GM19468 (cell line): ENCODE measurements at regions not wholly inside any gene's neighbourhood (a gene's known extent, or its start where the extent isn't known, plus 50 kb on each side); places are given as distances from the start of the nearest gene placed in this dataset.

Source experiments
- ATAC-seq: cut with Tn5 transposase; IDR thresholded peaks from one replicate; pipeline ENCODE4 v1.9.1; 2021; ENCODE audit warnings: mild to moderate bottlenecking, moderate library complexity, moderate number of reproducible peaks; ENCODE audit not compliant: unreplicated experiment; ENCODE audit errors: extremely low read depth

GRCh38 chr6:91029211-91029610 lies 442.3 kb upstream of the MAP3K7 start:
- ATAC-seq: no peak

DNA sequence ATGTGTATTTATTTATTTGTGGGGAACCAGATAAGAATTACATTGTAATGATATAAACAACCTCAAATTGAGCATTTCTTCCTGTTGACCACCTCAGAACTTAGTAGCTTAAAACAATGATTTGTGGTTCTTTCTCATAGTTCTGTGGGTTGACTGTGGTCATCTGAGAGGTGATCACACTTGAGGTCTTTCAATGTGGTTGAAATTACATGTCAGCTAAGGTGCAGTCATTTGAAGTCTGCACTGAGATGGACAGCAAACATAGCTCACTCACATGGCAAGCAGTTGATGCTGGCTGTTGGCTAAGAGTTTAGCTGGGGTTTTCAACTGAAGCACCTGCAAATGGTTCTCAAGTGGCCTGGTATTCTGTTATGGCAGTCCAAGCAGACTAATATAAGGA lies 436.7 kb upstream of the MAP3K7 start:
- ATAC-seq: no peak

- no peak for ATAC-seq
These were observed 433.9 kb upstream of the MAP3K7 start for GRCh38 chr6:91020744-91021143.

DNA sequence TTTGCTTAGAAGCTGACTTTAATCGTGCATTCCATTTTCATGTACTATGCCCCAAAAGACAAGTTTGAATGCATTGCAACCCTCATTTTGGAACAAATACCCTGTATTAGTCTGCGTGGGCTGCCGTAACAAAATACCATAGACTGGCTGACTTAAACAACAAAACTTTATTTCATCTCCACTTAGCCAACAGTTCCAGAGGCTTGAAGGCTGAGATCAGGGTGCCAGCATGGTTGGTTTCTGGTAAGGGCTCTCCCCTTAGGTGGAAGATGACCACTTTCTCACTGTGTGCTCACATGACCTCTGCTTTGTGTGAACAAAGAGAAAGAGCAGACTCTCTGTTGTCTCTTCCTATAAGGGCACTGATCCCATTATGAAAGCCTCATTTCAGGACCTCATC lies 431.7 kb upstream of the MAP3K7 start:
- ATAC-seq: no peak

DNA sequence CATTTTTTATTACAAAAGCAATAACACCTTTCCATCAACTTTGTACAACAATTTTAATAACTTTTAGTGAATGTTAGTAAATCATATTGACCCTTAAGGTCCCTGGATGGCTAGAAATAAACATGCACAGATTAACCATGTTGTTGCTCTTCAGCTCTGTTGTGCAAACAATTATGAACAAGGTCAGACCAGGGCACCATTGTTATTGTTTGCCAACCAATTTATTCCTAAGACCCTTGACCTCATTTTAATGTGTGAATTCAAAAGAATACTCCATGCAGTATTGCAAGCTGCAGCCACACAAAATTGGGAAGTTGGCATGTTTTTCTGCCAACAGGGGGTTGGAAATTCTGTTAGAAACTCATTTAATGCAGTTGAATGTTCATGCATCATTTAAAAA lies 426.6 kb upstream of the MAP3K7 start:
- ATAC-seq: no peak

DNA sequence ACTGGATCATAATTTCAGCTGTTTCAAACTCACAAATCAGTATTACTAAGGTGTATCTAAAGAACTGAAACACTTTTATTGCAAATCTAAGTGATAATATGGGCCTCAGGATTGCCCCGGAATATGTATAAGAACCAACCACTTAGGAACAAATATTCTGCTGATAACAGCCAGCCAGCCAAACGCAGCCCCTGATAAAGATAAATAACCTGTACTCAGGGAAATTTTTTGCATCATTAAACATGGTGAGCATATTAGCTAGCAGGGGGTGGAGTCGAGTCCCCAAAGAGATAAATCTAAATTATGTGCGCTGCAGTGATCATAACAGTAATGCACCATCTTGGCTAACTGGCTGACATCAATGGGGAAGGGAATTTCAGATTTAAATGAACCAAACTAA lies 410.2 kb upstream of the MAP3K7 start:
- ATAC-seq: no peak

DNA sequence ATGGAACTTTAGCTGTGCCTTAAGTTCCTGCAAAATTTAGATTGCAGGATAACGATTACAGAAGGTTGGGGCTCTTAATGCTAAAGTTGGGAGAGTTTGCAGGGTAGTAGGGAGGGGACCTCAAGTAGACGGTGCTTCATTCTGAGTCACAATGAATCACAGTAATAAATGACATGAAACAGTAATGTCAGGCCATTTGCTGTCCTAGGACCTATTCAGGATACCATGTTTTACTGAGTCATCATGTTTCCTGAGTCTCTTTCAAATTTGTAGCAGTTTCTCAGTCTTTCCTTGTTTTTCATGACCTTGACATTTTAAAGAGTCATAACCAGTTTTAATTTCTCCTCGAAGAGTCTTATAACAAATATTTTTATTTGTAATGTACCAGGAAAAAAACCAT lies 406.9 kb upstream of the MAP3K7 start:
- no peak for ATAC-seq

GRCh38 chr6:90989763-90990162 lies 402.9 kb upstream of the MAP3K7 start:
- no peak for ATAC-seq

- ATAC-seq: no peak
These were observed 397.2 kb upstream of the MAP3K7 start for GRCh38 chr6:90984066-90984465.

DNA sequence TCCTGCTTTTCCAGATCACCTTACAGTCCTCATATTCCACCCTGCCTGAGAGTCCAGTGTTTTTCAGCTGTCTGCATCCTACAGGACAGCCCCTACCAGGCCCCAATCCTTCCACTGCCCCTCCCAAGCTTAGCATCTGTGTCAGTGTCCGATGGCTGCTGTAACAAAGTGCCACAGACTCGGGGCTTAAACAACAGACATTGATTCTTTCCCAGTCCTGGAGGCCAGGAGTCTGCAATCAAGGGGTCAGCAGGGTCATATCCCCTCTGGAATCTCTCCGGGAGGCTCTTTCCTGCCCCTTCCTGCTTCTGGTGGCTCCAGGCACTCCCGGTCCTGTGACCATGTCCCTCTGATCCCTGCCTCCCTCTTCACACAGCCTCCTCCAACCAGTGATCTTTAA lies 396.6 kb upstream of the MAP3K7 start:
- no peak for ATAC-seq

- no peak for ATAC-seq
These were observed 395.7 kb upstream of the MAP3K7 start for GRCh38 chr6:90982581-90982980.

GRCh38 chr6:90982051-90982450 lies 395.2 kb upstream of the MAP3K7 start:
- ATAC-seq: no peak

DNA sequence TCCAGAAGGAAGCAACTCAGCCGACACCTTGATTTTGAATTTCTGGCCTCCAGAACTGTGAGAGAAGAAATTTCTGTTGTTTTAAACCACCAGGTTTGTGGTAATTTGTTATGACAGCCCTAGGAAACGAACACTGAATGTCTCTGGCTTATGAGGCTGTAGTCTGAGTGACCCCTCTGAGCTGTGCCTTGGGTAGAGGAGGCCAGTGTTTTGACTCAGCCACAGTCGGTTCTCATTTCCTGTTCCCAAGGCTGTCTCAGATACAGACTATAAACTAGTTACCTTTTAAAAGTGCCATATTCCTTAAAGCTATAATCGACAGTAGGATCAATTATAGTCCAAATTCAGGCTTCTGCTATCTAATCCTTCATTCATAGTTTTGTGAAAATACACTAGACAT lies 391.2 kb upstream of the MAP3K7 start:
- no peak for ATAC-seq

- no peak for ATAC-seq
These were observed 390.6 kb upstream of the MAP3K7 start for GRCh38 chr6:90977513-90977912.

GRCh38 chr6:90976341-90976740 lies 389.5 kb upstream of the MAP3K7 start:
- ATAC-seq: no peak

GRCh38 chr6:90975741-90976140 lies 388.9 kb upstream of the MAP3K7 start:
- ATAC-seq: no peak

- no peak for ATAC-seq
These were observed 386.3 kb upstream of the MAP3K7 start for GRCh38 chr6:90973188-90973587.

DNA sequence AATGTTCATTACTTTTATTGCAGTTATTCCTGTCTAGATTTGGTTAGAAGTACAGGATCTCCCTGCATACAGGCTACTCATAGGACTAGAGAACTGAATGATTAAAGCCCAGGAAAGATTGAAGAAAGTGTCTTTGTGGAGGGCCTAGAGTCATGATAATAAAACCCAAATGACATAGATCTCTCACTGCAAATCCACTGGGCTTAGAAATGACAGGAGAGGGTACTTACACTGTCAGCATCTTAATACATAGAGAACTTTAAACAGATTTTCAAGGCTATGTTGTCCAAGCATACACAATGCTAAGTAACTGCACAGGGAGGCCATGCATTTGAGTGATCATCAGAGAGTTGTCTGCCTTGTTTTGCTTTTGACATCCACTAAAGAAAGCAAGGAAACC lies 383.8 kb upstream of the MAP3K7 start:
- no peak for ATAC-seq

DNA sequence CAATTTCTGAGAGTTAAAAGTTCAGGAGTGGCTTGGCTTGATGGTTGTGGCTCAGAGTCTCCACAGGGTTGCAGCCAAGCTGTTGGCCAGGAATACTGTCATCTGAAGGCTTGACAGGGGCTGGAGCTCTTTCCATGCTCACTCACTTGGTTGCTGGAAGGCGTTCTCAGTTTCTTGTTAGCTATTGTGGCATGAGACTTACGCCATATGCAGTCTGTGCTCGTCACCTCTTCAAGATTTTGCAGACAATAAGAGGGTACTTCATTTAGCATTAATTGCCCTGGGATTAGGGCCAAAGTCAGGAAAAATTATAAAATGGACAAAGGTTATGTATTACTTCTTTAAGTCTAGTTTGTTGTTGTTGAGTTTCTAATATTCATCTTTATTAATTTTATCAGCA lies 380.6 kb upstream of the MAP3K7 start:
- no peak for ATAC-seq

- ATAC-seq: no peak
These were observed 373.5 kb upstream of the MAP3K7 start for GRCh38 chr6:90960324-90960723.

DNA sequence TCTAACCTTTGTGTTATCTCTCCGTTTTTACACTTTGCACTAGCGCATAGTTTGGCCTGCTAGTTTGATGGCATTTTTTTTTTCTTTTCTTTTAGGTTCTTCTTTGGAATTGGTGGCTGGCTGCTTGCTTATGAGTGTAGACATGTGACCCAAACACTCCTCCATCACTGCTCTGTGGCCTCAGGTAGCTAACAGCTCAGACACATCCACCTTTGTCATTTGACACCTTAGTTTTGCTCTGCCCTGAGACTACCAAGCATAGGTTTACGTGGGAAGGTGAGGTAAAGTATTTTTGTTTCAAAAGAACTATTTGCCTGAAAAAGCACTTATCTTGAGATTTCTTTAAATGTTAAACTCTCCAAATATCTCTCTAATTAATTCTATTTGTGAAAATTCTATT lies 368.4 kb upstream of the MAP3K7 start:
- ATAC-seq: no peak

DNA sequence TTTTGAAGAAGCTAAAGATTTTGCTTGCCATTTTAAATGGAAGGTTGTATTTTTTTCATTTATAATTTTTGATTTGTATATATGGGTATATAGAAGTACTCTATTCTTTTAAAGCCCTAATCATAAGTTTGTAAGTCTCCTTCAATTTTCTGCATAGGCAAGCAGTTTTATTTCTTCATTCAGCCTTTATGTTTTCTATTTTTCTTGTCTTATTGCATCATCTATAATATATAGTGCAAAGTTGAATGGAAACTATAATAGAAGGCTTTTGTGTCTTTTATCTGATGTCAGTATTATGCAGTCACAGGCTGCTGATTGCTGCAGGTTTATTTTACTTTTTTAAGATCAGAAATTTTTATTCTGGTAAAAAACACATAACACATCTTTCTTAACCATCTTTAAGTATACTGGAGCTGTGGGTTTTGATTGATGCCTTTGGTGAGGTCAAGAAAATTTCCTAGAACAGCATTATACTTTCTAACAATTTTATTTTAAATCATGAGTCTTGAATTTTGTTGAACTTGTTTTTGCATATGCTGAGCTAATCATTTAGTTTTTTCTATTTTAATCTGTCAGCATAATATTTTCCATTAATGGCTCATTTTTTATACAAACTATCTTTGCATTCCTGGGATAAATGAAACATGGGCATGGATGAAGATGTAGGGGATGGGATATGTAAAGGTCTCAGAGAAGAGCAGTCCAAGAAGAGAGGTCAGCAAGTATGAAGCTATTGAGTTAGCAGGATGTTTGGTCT lies 366.7 kb upstream of the MAP3K7 start:
- no peak for ATAC-seq

- no peak for ATAC-seq
These were observed 365.3 kb upstream of the MAP3K7 start for GRCh38 chr6:90952176-90952575.
